HG02885 (cell line): ENCODE measurements at regions not wholly inside any gene's neighbourhood (a gene's known extent, or its start where the extent isn't known, plus 50 kb on each side); places are given as distances from the start of the nearest gene placed in this dataset.
"Not testable (repeated sequence)": the region's sequence is repeated elsewhere in the genome, so short reads cannot be mapped to it uniquely, and the experiment has no call there.

Source experiments
- ATAC-seq: cut with Tn5 transposase; IDR thresholded peaks from one replicate; pipeline ENCODE4 v1.9.1; 2021; ENCODE audit warnings: mild to moderate bottlenecking; ENCODE audit not compliant: unreplicated experiment, poor library complexity

DNA sequence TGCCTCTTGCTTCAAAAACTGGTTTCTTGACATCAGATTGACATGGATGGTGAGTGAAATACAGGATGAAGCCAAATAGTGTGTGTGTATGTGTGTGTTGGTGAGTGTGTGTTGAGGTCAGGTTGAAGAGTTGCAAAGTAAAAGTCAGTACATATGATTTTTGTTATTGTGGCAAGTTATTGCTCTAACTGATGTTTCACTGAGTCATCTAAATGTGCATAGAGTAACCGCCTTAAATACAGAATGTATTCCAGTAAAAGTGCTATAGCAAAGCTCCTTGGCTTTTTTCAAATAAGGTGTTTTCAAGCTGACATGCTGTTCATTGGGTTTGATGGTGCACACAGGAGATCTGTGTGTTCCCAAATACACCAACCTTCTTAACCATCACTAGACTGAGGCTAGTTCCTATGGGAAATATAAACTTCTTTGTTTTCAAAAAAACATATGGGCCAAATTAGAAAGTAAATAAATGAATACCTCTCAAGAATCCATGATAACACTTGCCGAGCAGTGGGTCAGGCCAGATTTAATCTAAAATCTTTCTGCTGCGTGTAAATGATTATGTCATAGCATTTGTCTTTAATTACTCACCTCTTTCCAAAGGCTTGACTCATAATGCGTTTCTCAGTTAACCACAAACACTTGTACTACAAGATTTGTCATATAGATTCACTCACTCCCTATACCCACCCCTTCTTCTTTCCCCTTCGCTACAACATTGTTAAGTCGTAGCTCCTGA, 151.1 kb downstream of the LYPLAL1 start:
- ATAC-seq = peak; percentile 92

DNA sequence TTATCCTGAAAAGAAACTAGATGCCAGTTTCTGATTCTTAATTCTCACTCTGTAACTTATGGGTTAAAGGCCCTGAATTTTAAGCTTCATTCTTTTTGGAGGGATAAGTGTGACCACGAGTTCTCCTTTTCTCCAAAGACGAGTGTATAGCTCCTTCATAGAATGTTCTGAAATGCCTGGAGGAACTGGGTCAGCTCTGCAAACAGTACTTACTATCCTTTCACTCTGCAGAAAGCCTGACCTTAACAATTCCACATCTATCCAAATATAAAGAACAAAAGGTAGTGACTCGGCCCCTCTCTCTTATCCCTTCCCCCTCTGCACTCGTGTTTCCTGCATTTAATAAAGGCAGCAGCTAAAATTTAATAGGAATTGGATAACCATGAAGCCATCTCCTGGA, 150.5 kb downstream of the LYPLAL1 start:
- no peak for ATAC-seq

GRCh38 chr1:219323426-219323825, 149.7 kb downstream of the LYPLAL1 start:
- no peak for ATAC-seq

GRCh38 chr1:219322766-219323165, 149.1 kb downstream of the LYPLAL1 start:
- no peak for ATAC-seq

- not testable (repeated sequence) for ATAC-seq
Measured at GRCh38 chr1:219320563-219320962, 146.9 kb downstream of the LYPLAL1 start.

DNA sequence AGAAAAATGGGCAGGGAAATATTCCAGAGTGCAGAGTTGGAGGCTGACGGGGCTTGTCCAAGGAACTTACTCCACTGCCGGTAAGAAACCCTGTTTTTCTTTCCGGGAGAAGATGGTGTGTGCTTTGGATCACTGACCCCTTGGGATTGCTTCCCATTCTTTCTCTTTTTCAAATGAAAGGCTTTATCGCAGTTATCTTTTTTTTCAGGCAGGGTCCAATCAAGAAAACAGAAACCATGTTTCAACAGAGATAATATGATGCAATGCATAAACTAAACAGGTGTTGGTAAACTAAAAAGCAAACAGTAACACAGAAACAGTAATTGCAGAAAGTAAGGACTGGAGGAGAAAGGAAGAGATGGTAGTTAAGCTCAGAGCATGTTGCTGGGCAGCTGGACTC, 145.1 kb downstream of the LYPLAL1 start:
- ATAC-seq = no peak

DNA sequence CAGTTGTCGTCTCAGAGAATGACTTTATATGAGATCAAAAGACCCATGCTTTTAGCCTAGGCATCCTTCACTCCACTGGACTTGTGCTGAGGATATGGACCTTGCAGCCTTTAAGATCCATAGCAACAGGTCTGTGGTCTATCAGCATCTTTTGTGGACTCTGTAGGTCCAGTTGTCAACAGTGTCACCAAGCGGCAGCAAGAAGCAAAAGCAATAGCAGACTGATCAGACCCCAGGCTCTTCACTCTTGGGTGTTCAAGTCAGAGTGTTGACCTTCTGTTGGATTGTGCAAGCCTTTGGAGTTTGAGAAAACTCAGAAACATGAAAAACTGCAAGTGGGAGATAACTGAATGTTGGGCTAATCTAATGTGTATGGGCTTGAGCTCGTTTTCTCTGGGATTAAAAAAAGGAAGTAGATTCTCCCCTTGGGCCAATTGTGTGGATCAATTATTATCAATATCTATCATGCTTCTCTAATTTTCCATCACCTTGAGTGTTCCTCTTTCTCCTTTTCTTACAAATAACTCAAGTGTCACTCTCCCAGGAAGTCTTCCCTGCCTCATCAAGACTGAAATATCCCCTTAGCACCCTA, 144.2 kb downstream of the LYPLAL1 start:
- ATAC-seq = no peak

GRCh38 chr1:219316066-219316465, 142.4 kb downstream of the LYPLAL1 start:
- no peak for ATAC-seq

GRCh38 chr1:219313961-219314360, 140.3 kb downstream of the LYPLAL1 start:
- no peak for ATAC-seq

DNA sequence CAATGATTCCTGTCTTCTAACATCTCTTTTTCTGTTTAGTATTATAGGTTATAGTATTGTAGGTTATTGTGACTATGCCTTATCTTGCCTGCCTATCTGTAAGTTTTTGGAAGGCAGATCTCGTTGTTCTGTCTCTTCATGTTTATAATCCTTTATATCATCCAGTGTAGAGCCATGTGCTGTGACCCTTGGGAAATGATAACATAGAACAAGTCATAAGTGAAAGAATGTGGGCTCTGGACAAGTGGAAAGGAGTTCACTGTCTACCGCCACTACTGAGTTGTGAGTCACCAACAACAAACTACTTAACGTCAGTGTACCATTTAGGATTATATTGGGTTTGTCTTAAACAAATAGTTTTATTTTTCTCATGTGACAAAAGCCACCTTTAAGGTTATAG, 139.3 kb downstream of the LYPLAL1 start:
- ATAC-seq = no peak

DNA sequence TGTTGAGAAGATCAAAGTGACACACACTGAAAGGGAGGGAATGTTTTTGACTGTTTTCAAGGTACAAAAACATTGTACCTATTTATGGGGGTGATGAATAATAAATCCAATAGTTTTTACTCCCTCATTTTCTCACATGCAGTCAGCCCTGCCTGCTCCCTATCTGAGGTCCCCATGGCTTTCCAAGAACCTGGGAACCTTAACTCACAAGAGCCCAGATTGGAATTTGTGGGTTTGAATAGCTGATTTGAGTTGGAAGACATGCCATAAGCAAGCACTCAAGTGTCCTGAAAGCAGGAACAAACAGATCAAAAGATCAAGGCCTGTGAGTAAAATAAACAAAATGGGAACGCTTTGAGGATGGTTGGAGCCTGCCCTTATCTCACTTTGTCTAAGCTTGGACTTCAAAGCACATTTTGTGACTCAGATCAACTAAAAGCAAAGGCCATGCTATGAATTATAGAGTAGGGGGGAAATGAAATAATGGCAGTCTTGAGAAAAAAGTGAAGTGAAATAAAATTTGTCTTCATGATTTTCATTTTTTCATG, 136.6 kb downstream of the LYPLAL1 start:
- ATAC-seq = no peak

DNA sequence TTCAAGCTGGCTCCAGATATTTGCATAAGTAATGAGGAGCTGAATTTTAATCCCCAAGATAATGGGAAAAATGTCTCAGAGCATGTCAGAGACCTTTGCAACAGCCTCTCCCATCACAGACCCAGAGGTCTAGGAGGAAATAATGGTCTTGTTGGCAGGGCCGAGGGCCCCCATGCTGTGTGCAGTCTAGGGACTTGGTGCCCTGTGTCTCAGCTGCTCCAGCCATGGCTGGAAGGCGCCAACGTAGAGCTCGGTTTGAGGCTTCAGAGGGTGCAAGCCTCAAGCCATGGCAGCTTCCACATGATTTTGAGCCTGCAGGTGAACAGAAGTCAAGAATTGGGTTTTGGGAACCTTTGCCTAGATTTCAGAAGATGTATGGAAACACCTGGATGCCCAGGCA, 134.7 kb downstream of the LYPLAL1 start:
- no peak for ATAC-seq

DNA sequence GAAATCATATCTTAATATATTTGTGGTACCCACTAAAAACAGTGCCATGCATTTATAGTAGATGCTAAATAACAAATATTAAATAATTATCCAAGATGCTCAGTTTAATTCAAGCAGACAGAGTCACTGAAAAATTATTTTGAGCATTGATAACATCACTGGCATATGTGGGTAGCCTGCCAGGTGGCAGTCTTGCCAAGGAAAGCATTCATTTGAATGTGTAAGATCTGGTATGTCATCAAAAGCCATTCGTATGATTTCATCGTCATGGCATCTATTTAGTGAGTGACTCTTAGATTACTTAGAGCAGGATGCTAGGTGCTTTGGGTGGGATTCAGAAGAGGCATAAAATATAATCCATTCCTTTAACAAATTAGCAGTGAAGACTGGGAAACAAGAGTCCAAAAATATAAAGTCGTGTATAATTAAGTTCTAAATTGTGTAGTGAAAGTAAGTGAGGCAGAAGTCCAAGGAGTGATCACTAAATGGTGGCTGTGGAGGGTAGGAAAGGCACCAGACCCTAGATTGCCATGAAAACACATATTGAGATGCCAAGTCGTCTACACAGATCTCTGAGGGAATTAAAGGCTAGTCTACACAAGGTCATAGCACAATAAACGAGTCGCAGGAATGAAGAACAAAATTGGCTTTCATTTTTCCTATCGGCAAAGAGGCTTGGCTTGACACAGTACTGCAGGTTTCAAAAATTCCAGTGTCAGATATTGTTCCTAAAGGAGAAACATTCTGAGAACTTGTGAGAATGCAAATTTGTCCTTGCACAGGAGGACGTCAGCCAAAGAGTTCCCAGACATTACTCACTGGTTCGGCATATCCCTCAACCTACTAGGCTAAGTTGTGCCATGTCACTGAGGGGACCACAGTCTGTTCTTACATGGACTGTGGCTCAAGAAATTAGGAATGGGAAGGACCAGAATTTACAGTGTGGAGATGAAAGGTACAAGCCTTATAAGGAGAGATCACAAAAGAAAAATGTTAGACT, 130.8 kb downstream of the LYPLAL1 start:
- no peak for ATAC-seq

DNA sequence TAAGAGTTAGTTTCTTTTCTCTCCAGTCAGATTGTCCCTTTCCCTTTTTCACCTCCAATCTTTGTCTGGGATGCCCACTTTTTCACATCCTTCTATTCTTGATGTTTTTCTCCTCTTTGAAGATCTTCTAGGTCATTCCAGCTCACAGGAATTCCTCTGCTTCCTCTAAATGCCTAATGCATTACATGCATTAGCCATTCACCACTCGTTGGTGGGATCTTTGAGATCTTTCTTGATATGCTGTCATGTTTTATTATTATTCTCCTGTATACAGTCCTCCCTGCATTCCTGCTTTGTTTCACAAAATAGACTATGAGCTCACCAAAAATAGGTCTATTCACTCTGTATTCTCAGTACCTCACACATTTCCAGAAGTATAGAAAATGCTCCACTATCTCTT, 129.0 kb downstream of the LYPLAL1 start:
- no peak for ATAC-seq

- no peak for ATAC-seq
Measured at GRCh38 chr1:219299420-219299819, 125.7 kb downstream of the LYPLAL1 start.

- ATAC-seq = no peak
Measured at GRCh38 chr1:219298571-219299148, 125.0 kb downstream of the LYPLAL1 start.

- no peak for ATAC-seq
Measured at GRCh38 chr1:219296430-219297355, 123.0 kb downstream of the LYPLAL1 start.

GRCh38 chr1:219294251-219294650, 120.6 kb downstream of the LYPLAL1 start:
- ATAC-seq = no peak

- ATAC-seq = no peak
Measured at GRCh38 chr1:219293410-219293809, 119.7 kb downstream of the LYPLAL1 start.
